ENCODE measurements at regions not wholly inside any gene's neighbourhood (a gene's known extent, or its start where the extent isn't known, plus 50 kb on each side); places are given as distances from the start of the nearest gene placed in this dataset.

DNA sequence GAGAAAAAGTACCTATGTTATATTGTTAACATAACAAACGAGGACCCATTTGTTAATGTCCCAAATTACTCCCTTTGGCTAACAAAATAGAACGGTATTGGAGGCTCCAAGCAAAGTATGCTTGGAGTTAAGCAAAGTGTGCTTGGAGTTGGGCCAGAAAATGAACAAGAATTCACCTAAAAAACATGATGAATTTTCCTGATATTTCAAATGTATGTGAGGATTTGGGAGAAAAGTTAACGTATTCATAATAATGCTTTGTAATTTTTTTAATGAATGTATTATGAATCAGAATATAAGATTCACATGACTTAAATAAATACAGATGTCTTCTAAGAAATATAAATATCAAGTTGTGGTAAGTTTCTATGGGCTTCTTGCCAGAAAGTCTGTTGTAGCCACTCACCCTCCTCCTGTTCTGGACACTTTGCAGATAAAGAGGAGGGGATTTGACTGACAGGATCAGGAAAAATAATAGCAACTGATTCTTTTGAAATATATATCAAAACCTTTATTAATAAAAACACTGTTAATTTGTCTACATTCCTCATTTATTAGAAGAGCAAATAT, 423.7 kb upstream of the MMADHC start:
- no peaks in the 10 kb centered on the region for H3K4me1 ChIP-seq (ENCODE audit: insufficient read depth, insufficient read length)
- no peak overlapping the region for H3K9ac ChIP-seq (ENCODE audit: insufficient read length, low read depth)
- H3K27me3 ChIP-seq (ENCODE audit: insufficient read depth, insufficient read length), result no peaks in the 10 kb centered on the region
- no peaks in the 10 kb centered on the region for H3K9me3 ChIP-seq (ENCODE audit: insufficient read depth, low read length)
- no peaks in the 10 kb centered on the region for H3K36me3 ChIP-seq (ENCODE audit: insufficient read depth, insufficient read length, low read length)
- no peak for DNase-seq (ENCODE audit: low read depth, low spot score)
- TF ChIP-seq SUZ12 (IDR thresholded peaks at IDR 0.05; ENCODE audit: extremely low read depth, insufficient read depth, insufficient read length) (no peak), ZNF274 (IDR thresholded peaks at IDR 0.05; ENCODE audit: low read depth, low read length) (no peak), YY1 (IDR thresholded peaks at IDR 0.05; ENCODE audit: insufficient read depth, insufficient read length) (no peak)
- H3K4me3 ChIP-seq (ENCODE audit: insufficient read length, low read depth), result no peak overlapping the region

DNA sequence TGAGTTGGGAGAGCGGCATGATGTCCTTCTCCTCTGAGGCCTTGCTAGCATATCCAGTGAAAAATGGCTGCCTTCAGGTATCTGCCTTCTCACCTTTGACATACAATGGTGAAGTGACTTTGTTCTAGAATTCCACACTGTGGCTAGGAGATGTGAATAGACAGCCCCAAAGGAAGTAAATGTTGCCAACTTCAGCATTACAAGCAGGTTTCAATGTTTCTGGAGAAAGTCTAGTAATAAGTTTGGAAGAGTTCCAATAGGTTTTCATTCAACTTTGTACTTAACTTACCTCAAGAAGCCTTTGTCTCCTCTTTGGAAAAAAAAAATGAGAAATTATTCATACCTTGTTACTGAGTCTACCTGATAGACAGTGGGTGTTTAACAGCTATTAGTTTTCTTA, 421.3 kb upstream of the MMADHC start:
- no peak overlapping the region for H3K4me3 ChIP-seq (ENCODE audit: insufficient read length, low read depth)
- H3K9me3 ChIP-seq (ENCODE audit: insufficient read depth, low read length), result no peaks in the 10 kb centered on the region
- DNase-seq (ENCODE audit: low read depth, low spot score), result no peak
- H3K36me3 ChIP-seq (ENCODE audit: insufficient read depth, insufficient read length, low read length), result no peaks in the 10 kb centered on the region
- no peaks in the 10 kb centered on the region for H3K27me3 ChIP-seq (ENCODE audit: insufficient read depth, insufficient read length)
- no peak for TF ChIP-seq YY1 (IDR thresholded peaks at IDR 0.05; ENCODE audit: insufficient read depth, insufficient read length)
- no peak for TF ChIP-seq SUZ12 (IDR thresholded peaks at IDR 0.05; ENCODE audit: extremely low read depth, insufficient read depth, insufficient read length)
- no peak for TF ChIP-seq ZNF274 (IDR thresholded peaks at IDR 0.05; ENCODE audit: low read depth, low read length)
- no peak overlapping the region for H3K9ac ChIP-seq (ENCODE audit: insufficient read length, low read depth)
- H3K4me1 ChIP-seq (ENCODE audit: insufficient read depth, insufficient read length), result no peaks in the 10 kb centered on the region

DNA sequence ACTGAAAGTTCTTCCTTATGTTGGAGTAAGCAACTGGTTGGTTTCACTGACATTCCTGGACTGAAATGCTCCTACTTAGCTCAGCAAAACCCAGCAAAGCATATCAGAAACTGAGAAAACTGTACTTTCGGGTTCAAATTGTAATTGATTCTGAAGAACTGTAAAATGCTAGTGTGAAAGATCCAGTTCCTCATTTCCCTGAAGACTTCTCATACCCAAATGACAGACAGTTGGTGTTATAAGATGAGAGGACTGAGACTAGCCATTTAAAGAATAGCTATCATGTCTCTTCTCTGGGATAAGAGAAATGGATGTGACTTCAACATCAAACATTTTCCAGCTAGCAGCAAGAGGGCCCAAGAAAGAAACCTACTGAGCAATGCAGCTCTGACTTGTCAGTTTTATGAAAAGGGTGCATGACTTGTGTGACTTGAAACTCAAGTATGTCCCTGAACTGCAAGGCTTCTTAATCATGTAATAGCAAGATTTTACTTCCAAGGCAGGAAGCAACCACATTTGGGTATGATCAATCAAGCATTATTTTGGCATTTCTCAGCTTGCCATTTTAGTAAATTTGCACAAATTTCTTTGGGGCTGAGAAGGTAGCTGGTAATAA, 420.3 kb upstream of the MMADHC start:
- no peak overlapping the region for H3K4me3 ChIP-seq (ENCODE audit: insufficient read length, low read depth)
- H3K27me3 ChIP-seq (ENCODE audit: insufficient read depth, insufficient read length), result no peaks in the 10 kb centered on the region
- no peak for DNase-seq (ENCODE audit: low read depth, low spot score)
- H3K4me1 ChIP-seq (ENCODE audit: insufficient read depth, insufficient read length), result no peaks in the 10 kb centered on the region
- H3K9me3 ChIP-seq (ENCODE audit: insufficient read depth, low read length), result no peaks in the 10 kb centered on the region
- H3K9ac ChIP-seq (ENCODE audit: insufficient read length, low read depth), result no peak overlapping the region
- no peaks in the 10 kb centered on the region for H3K36me3 ChIP-seq (ENCODE audit: insufficient read depth, insufficient read length, low read length)
- no peak for TF ChIP-seq YY1 (IDR thresholded peaks at IDR 0.05; ENCODE audit: insufficient read depth, insufficient read length)
- no peak for TF ChIP-seq ZNF274 (IDR thresholded peaks at IDR 0.05; ENCODE audit: low read depth, low read length)
- no peak for TF ChIP-seq SUZ12 (IDR thresholded peaks at IDR 0.05; ENCODE audit: extremely low read depth, insufficient read depth, insufficient read length)

DNA sequence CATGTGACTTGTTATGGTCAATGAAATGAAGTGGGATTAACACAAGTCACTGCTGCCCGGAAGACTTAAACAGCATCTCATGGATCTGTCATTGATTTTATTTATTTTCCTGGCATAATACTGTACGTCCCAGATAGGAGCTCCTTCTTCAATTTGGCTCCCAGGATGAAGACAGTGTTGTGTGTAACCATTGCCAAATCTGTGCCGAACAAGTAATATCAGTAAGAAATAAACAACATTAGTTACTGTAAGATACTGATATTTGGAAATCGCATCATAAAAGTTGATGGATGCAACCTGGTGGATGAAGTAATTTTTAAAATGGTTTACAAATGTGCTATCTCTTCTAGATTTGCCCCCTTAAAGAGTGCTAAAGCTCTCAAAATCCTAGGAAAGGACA, 419.0 kb upstream of the MMADHC start:
- TF ChIP-seq ZNF274 (IDR thresholded peaks at IDR 0.05; ENCODE audit: low read depth, low read length) (no peak), YY1 (IDR thresholded peaks at IDR 0.05; ENCODE audit: insufficient read depth, insufficient read length) (no peak), SUZ12 (IDR thresholded peaks at IDR 0.05; ENCODE audit: extremely low read depth, insufficient read depth, insufficient read length) (no peak)
- Histone ChIP-seq H3K36me3 (ENCODE audit: insufficient read depth, insufficient read length, low read length) (no peaks in the 10 kb centered on the region), H3K4me3 (ENCODE audit: insufficient read length, low read depth) (no peak overlapping the region), H3K27me3 (ENCODE audit: insufficient read depth, insufficient read length) (no peaks in the 10 kb centered on the region), H3K9me3 (ENCODE audit: insufficient read depth, low read length) (no peaks in the 10 kb centered on the region), H3K4me1 (ENCODE audit: insufficient read depth, insufficient read length) (no peaks in the 10 kb centered on the region), H3K9ac (ENCODE audit: insufficient read length, low read depth) (no peak overlapping the region)
- DNase-seq (ENCODE audit: low read depth, low spot score), result no peak

DNA sequence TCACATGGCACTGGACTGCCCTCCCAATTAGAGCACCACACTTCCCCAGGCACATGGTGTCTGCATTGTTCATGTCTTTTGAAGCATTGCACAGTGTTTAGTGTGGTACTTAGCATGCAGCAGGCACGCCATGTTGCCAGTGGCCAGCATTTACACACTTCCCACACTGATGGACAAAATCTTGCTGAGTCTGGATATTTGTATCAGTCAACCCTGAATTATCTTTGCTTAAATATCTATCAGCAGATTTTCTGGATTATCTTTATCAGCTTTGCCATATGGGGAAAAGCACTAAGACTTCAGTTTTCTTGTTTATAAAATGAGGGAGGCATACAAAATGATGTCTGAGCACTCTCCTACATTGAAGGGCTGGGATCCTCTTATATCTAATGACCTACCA, 416.0 kb upstream of the MMADHC start:
- Histone ChIP-seq H3K4me3 (ENCODE audit: insufficient read length, low read depth) (no peak overlapping the region), H3K9ac (ENCODE audit: insufficient read length, low read depth) (no peak overlapping the region), H3K9me3 (ENCODE audit: insufficient read depth, low read length) (no peaks in the 10 kb centered on the region), H3K36me3 (ENCODE audit: insufficient read depth, insufficient read length, low read length) (no peaks in the 10 kb centered on the region), H3K4me1 (ENCODE audit: insufficient read depth, insufficient read length) (no peaks in the 10 kb centered on the region), H3K27me3 (ENCODE audit: insufficient read depth, insufficient read length) (no peaks in the 10 kb centered on the region)
- DNase-seq (ENCODE audit: low read depth, low spot score), result no peak
- TF ChIP-seq ZNF274 (IDR thresholded peaks at IDR 0.05; ENCODE audit: low read depth, low read length), result no peak
- no peak for TF ChIP-seq YY1 (IDR thresholded peaks at IDR 0.05; ENCODE audit: insufficient read depth, insufficient read length)
- TF ChIP-seq SUZ12 (IDR thresholded peaks at IDR 0.05; ENCODE audit: extremely low read depth, insufficient read depth, insufficient read length), result no peak

DNA sequence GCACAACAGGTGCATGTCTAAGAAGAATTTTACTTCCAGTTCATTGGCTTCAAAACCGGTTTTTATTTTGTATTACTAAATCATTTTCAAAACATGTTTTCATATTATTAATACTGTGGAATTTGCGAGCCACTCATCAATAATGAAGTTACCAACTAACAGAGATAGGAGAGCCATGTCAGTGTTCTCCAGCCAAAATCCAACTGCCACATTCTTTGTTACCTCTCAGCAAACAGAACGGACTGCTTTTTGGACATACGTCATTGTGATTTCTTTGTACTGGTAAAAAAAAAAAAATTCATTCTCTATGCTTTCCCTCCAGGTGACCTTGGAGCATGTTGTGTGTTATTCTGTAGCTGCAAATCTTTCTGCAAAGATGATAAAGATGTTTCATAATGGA, 414.2 kb upstream of the MMADHC start:
- no peaks in the 10 kb centered on the region for H3K36me3 ChIP-seq (ENCODE audit: insufficient read depth, insufficient read length, low read length)
- H3K4me3 ChIP-seq (ENCODE audit: insufficient read length, low read depth), result no peak overlapping the region
- no peak overlapping the region for H3K9ac ChIP-seq (ENCODE audit: insufficient read length, low read depth)
- H3K9me3 ChIP-seq (ENCODE audit: insufficient read depth, low read length), result no peaks in the 10 kb centered on the region
- H3K27me3 ChIP-seq (ENCODE audit: insufficient read depth, insufficient read length), result no peaks in the 10 kb centered on the region
- TF ChIP-seq SUZ12 (IDR thresholded peaks at IDR 0.05; ENCODE audit: extremely low read depth, insufficient read depth, insufficient read length) (no peak), ZNF274 (IDR thresholded peaks at IDR 0.05; ENCODE audit: low read depth, low read length) (no peak), YY1 (IDR thresholded peaks at IDR 0.05; ENCODE audit: insufficient read depth, insufficient read length) (no peak)
- no peak for DNase-seq (ENCODE audit: low read depth, low spot score)
- H3K4me1 ChIP-seq (ENCODE audit: insufficient read depth, insufficient read length), result no peaks in the 10 kb centered on the region

- TF ChIP-seq ZNF274 (IDR thresholded peaks at IDR 0.05; ENCODE audit: low read depth, low read length) (no peak), SUZ12 (IDR thresholded peaks at IDR 0.05; ENCODE audit: extremely low read depth, insufficient read depth, insufficient read length) (no peak), YY1 (IDR thresholded peaks at IDR 0.05; ENCODE audit: insufficient read depth, insufficient read length) (no peak)
- no peak for DNase-seq (ENCODE audit: low read depth, low spot score)
- no peak overlapping the region for H3K9ac ChIP-seq (ENCODE audit: insufficient read length, low read depth)
- no peaks in the 10 kb centered on the region for H3K27me3 ChIP-seq (ENCODE audit: insufficient read depth, insufficient read length)
- H3K9me3 ChIP-seq (ENCODE audit: insufficient read depth, low read length), result no peaks in the 10 kb centered on the region
- H3K4me3 ChIP-seq (ENCODE audit: insufficient read length, low read depth), result no peak overlapping the region
- H3K36me3 ChIP-seq (ENCODE audit: insufficient read depth, insufficient read length, low read length), result no peaks in the 10 kb centered on the region
- H3K4me1 ChIP-seq (ENCODE audit: insufficient read depth, insufficient read length), result no peaks in the 10 kb centered on the region
These were observed 409.3 kb upstream of the MMADHC start for GRCh38 chr2:149996901-149997300.
